PFSK-1 (cell line): ENCODE measurements at regions not wholly inside any gene's neighbourhood (a gene's known extent, or its start where the extent isn't known, plus 50 kb on each side); places are given as distances from the start of the nearest gene placed in this dataset.

Source experiments
- FOXP2 ChIP-seq: optimal IDR thresholded peaks from 2 replicates; pipeline ENCODE3; 2011; ENCODE audit warnings: borderline replicate concordance, control low read depth, inconsistent platforms; ENCODE audit not compliant: insufficient read depth; ENCODE audit errors: extremely low read length, extremely low read depth
- POLR2AphosphoS5 ChIP-seq: IDR thresholded peaks from 2 replicates; pipeline ENCODE4 v1.6.1; 2012; ENCODE audit warnings: low read depth, mild to moderate bottlenecking, control low read depth, low read length, moderate library complexity
- REST ChIP-seq, 2 experiments: IDR thresholded peaks; 2 replicates each; pipeline versions ENCODE4 v1.6.1 to v1.8.0; 2011 to 2012; ENCODE audit warnings: low read depth in 2 of 2, low read length in 2 of 2, control low read depth in 1 of 2, inconsistent platforms in 1 of 2, mild to moderate bottlenecking in 1 of 2, moderate library complexity in 1 of 2; ENCODE audit not compliant: insufficient read depth in 1 of 2
- SIN3A ChIP-seq: IDR thresholded peaks from 2 replicates; pipeline ENCODE4 v1.6.1; 2012; ENCODE audit warnings: mild to moderate bottlenecking, low read length, moderate library complexity, borderline replicate concordance; ENCODE audit not compliant: insufficient read depth
- TAF1 ChIP-seq: IDR thresholded peaks from 2 replicates; pipeline ENCODE4 v1.6.1; 2012; ENCODE audit warnings: low read length, control low read depth, borderline replicate concordance; ENCODE audit not compliant: insufficient read depth

- TF ChIP-seq REST (IDR thresholded peaks at IDR 0.05; ENCODE audit: insufficient read depth in 1 of 2, low read depth in 2 of 2, low read length in 2 of 2) (no peak), SIN3A (no peak), FOXP2 (no peak), TAF1 (no peak), POLR2AphosphoS5 (no peak)
These were observed 182.0 kb upstream of the PAQR3 start for GRCh38 chr4:79121223-79121622.

GRCh38 chr4:79107014-79107413, 167.8 kb upstream of the PAQR3 start:
- TF ChIP-seq SIN3A = no peak
- no peak for TF ChIP-seq POLR2AphosphoS5
- TF ChIP-seq FOXP2 = no peak
- no peak for TF ChIP-seq TAF1
- TF ChIP-seq REST (IDR thresholded peaks at IDR 0.05; ENCODE audit: insufficient read depth in 1 of 2, low read depth in 2 of 2, low read length in 2 of 2) = no peak

GRCh38 chr4:79088946-79089691, 149.9 kb upstream of the PAQR3 start:
- no peak for TF ChIP-seq FOXP2
- TF ChIP-seq REST (IDR thresholded peaks at IDR 0.05; ENCODE audit: insufficient read depth in 1 of 2, low read depth in 2 of 2, low read length in 2 of 2) = no peak
- TF ChIP-seq SIN3A = no peak
- TF ChIP-seq POLR2AphosphoS5 = no peak
- TF ChIP-seq TAF1 = no peak

- TF ChIP-seq SIN3A (no peak), POLR2AphosphoS5 (no peak), TAF1 (no peak), FOXP2 (no peak), REST (IDR thresholded peaks at IDR 0.05; ENCODE audit: insufficient read depth in 1 of 2, low read depth in 2 of 2, low read length in 2 of 2) (no peak)
These were observed 147.8 kb upstream of the PAQR3 start for GRCh38 chr4:79087071-79087470.
